ENCODE measurements at regions not wholly inside any gene's neighbourhood (a gene's known extent, or its start where the extent isn't known, plus 50 kb on each side); places are given as distances from the start of the nearest gene placed in this dataset.
A peak's percentile ranks its signal among the peaks of the same experiment; 100 is the strongest.

- no peak for DNase-seq (ENCODE audit: low spot score)
Observed at GRCh38 chr12:44961887-44962286, 85.8 kb upstream of the NELL2 start.

- no peak for DNase-seq (ENCODE audit: low spot score)
Observed at GRCh38 chr12:44960856-44961255, 84.7 kb upstream of the NELL2 start.

GRCh38 chr12:44960423-44960822, 84.3 kb upstream of the NELL2 start:
- DNase-seq (ENCODE audit: low spot score): no peak

GRCh38 chr12:44947163-44947562, 71.0 kb upstream of the NELL2 start:
- no peak for DNase-seq (ENCODE audit: low spot score)

GRCh38 chr12:44942714-44943113, 66.6 kb upstream of the NELL2 start:
- DNase-seq (ENCODE audit: low spot score): no peak

GRCh38 chr12:44930972-44931600, 55.0 kb upstream of the NELL2 start:
- peak; percentile 52 for DNase-seq (ENCODE audit: low spot score)

GRCh38 chr12:44929236-44929885, 53.2 kb upstream of the NELL2 start:
- no peak for DNase-seq (ENCODE audit: low spot score)

All from hematopoietic multipotent progenitor cell treated with erythropoietin and hydrocortisone succinate and interleukin-3 and kit ligand, for 17 days (in vitro differentiated cells).